CD4-positive, alpha-beta T cell treated with Interleukin-4 for 1 hour (primary cell): ENCODE measurements at regions not wholly inside any gene's neighbourhood (a gene's known extent, or its start where the extent isn't known, plus 50 kb on each side); places are given as distances from the start of the nearest gene placed in this dataset.
"Not testable (repeated sequence)": the region's sequence is repeated elsewhere in the genome, so short reads cannot be mapped to it uniquely, and the experiment has no call there.

Source experiments
- DNase-seq, 2 donors: peaks; one replicate each; pipeline ENCODE4 v3.0.0-alpha.2; 2020 to 2022

DNA sequence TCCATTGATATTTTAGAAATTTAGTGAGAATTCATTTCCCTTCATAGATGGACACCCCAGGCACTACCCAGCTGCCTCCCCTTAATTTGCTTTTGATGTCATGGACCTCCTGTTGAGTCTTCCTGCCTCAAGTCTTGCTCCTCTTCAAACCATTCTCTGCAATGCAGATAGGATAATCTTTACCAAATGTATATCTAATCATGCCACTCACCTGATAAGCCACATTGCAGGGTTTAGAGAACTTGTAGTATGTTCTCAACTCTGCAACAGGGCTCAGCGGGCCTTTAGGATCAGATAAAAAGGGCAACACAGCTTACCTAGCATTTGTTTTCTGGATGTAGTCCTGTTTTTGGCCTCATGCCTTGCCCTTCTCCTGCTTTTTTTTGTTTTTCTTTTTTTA is 234.5 kb downstream of the EMP1 start:
- no peak for DNase-seq

DNA sequence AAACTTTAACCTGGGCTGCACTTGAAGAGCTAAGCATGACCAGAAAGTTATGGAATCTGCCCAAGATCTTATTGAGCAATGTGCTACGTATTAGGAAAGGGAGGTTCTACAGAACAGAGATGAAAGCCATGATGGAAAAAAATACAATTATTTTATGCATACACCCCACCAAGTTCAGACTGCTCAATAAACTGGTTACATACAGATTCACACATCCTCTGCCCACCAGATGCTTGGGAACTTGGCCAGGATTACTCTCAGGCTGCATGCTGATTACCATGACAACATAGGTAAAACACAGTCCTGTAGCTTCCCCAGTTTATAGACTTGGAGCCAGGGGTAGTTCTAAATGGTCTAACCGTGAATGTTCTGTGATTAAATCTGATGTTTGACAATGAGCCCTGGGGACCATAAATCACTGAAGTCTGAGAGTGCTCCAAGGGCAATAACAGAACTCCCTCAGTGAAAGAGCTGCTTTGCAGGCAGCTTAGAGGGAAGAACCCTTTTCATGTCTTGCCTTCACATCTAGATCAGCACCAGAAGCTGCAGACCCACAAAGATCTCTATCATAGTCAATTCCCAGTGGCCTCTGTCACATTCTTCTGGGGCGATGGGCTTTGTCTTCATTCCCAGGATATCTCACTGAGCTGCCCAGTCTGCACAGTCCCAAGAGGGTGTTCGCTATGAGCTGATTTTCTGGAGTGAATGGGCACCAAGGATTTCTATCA is 232.2 kb downstream of the EMP1 start:
- DNase-seq, result no peak

DNA sequence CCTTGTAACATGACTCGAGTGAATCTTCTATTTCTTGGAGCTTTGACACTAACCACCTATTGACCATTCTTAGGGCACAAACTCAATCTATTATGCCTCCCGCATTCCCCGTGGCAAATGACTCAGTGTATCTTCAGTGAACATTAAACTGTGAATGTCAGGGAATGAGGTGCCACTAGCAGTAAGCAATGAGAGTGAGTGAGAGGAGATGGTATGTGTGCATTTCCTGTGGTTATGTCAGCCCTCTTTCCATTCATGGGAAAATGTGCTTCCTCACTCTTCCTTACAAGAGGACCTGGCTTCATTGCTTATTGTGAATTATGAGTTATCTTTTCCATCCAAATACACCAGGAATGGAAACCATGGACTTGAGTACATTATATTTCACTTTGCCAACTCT is 229.2 kb downstream of the EMP1 start:
- DNase-seq, result no peak

DNA sequence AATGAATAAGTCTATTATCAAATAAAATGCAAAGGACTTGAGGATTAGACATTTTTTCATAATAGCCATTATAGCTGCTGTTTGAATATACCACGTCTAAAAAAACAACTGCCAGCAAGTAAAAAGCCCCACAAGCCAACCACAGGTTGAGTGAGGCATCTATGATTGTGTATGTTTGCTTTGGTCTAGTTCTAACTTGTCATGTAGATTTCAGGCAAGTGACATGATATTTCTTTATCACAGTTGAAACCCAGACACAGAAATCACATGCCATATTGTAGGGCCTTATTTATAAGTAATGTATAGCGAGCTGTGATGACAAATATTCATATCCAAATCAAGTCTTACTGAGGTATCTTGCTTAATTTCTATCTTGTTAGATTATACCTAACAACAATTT is 225.8 kb downstream of the EMP1 start:
- no peak for DNase-seq

DNA sequence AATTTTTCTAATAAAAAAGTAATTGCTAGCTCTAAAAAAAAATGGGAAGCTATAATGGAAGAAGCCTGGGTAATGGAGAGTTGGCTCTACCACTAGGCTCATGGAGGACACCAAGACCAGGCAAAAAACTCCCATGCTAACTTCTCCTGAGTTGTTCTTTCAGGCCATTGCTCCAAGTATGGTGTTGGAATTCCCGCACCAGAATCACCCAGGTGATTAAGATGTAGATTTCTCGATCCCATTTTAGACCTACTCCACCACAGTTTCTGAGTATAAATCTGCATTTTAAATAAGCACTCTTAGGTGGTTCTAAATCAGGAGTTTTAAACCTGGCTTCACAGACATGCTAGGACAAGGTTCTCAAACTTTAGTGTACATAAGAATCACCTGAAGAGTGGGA is 221.0 kb downstream of the EMP1 start:
- DNase-seq, result no peak

DNA sequence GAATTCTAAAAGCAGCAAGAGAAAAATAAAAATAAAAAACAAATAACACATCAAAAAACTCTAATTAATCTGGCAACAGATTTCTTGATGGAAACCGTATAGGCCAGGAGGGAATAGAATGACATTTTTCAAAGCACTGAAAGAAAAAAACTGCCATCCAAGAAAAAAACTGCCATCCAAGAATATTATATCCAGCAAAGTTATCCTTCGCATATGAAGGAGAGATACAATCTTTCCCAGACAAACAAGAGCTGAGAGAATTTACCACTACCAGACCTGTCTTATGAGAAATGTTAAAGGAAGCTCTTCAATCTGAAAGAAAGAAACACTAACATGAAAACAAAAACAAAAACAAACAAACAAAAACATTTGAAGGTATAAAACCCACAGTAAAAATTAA is 214.8 kb downstream of the EMP1 start:
- DNase-seq, result no peak

DNA sequence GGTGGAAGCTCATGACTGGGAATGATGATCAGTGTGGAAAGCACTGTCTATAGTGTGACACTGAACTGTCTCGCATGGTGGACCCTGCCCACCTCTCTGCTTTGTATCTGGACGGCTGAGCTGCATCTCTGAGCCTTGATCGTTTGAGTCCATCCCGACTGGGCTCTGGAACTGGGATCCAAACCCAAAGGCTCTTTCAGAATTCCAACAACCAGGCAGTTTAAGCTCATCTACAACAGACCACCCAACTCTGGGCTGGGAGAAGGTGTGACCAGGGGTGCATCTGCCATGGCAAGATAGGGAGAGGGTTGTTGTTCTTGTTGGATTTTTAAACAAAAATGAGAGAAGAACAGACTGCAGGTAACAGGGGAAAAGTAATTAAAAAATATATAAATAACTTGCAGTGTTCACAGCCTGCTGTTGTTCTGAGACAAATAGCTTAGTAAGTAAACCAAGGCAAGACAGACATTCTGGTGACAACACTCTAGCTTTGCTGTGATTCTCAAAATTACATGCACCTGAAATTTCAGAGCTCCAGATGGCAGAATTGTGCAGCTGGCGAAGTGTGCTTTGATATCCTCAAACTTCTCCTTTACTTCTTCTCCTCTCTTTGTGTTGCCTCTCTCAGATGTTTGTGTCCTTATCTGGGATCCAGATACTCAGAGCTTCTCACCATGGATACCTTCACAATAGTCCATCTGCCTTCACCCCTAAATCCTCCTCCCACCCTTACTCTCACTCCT is 209.6 kb downstream of the EMP1 start:
- no peak for DNase-seq

DNA sequence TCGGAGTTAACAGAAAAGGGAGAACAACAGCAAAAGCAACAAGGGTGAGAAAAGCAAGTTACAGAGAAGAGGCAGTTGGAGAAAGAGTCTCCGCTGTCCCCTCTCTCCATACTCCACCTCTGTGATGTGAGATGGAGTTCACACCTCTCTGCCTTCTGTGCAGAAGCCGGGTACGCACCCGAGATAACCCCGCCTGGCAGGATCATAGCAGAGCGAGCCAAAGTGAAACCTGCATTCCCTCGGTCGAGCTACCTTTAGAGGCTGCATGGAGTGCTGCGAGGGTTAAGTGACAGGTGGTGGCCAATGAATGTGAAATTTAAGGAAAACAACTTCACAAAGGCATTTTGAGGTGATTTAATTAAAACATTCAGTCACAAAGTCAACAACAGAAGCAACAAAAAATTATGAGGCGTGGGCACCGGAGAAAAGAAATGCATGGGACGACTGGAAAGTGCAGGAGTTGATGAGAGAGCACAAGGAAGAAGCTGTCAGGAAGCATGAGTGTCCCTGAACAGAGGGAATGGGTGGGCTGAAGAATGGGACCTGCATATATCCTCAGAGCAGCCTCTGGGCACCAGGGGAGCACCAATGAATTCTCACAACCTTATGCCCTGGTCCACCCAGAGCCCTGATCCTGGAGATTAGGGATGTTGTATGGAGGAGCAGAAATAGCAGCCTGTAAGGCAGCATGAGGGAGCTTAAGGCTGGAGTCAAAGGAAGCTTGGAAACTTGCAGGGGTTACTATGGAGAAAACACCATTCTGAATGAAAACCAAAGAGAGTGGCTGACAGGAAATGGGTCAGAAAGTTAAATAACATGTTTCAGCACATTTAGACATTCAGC is 208.3 kb downstream of the EMP1 start:
- DNase-seq, result no peak

DNA sequence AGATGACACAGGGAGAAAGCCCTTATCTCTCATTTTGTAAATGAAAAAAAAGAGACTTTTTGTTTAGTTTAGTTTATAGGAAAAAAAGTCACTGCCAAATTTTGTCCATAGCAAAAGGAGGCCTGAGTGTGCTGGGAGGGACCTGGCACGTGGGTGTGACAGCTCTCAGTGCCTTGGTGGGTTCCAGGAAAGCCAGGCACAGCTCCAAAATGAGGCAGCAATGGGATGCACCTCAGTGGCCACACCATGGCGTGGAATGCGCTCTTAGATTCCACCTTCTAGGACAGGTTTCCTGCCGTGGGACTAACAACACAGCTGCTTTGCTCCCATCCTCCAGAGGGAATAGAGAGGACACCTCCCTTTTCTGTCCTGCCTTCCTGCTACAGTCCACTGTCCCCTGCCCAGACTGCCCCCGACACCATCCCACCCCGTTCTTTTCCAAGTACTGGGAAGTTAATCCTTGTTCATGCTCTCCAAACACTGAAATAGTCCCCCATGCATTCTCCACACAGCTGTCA is 207.6 kb downstream of the EMP1 start:
- DNase-seq, result no peak

DNA sequence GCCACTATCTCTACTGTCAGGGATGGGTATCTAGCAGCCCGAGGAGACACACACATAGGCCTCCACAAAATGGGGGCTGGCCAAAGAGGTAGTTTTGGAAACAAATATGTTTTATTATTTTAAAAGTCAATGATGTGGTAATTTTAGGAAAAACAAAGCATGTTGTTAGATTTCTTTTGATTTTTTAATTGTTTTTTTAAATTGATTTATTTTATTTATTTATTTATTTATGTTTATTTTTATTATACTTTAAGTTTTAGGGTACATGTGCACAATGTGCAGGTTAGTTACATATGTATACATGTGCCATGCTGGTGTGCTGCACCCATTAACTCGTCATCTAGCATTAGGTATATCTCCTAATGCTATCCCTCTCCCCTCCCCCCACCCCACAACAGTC is 194.8 kb downstream of the EMP1 start:
- not testable (repeated sequence) for DNase-seq

DNA sequence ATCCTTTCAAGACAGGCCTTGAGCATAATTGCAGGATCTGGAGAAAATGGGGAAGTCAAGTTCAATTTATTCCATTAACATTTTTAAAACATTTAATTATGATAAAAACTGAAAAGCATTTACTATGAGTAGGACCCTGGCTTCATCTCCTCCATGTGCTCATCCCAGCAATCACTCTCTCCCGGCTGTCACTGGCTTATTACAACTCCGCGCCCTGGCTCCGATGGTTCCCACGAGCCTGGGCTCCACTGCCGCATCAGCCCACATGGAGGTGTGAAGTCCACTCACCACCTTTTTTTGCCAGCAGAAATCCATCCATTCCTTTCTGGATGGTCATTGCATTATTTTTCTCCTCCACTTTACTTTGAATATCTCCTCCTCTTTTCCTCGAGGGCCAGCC is 194.4 kb downstream of the EMP1 start:
- no peak for DNase-seq

DNA sequence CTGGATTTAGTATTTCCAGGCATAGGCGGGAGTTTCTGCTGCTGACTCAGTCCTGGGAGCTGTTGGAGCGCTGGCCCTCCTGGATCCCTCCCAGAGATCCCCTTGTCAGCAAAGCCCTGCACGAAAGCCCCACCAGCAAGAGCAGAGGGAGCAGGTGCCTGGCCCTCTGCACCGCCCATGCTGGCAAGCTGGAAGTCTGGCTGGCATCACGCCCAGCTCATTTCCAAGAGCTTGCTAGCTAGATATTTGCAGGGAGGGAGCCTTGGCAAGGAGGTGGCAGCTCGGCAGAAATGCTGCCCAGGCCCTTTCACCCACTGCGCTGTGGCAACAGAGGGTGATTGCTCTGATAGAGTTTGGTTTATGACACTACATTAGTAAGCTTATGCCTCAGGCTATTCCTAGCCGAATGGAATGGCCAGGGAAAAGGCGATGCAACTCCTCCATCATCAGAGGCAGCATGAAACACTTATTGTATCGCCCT is 193.9 kb downstream of the EMP1 start:
- DNase-seq, result no peak

DNA sequence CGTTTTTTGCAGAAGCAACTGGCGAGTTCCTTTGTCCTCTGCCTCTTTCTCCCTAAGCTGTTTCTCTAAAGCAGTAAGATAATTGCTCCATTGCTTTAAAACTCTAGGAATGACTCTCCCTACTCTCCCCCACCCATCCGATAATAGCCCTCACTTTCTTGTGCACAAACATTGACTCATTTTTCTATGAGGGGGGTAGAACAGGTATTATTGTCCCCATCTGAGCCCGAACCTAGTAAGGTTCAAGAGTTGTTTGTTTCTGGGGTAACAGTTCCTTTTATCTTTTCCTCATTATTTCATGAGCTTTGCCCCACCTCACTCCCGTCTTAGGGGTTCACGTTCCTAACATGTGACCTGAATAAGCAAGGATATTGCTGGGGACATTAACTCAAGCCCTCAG is 190.6 kb downstream of the EMP1 start:
- no peak for DNase-seq

DNA sequence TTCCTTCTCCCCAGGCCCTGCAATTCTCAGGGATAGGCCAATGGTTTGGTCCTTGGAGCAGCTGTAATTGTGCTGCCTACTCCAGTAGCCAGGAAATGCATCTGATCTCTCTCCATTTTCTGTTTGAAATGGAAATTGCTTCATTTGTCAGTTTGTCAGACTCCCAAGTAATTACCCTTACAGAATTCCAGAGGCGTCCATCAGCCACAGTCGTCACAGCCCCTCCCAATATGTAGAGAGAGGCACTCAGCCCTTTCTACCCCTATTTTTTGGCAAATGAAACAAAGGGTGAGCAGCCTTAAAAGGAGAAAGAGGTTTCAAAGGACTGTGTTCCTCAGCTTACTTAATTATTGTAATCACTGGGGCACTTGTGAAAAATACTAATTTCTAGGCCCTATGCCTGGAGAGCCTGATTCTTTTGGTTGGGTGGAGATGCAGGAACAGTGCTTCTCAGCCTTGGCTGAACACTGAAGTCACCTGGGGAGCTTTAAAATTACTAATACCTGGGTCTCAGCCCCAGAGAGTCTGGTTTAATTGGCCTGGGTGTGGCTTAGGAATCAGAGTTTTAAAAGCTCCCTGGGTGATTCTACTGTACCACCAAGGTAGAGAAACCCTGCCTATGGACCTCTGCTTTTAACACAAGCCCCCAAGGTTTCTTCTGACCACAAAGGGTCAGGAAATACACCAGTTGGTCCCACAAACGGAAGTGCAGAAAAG is 190.0 kb downstream of the EMP1 start:
- DNase-seq, result no peak

DNA sequence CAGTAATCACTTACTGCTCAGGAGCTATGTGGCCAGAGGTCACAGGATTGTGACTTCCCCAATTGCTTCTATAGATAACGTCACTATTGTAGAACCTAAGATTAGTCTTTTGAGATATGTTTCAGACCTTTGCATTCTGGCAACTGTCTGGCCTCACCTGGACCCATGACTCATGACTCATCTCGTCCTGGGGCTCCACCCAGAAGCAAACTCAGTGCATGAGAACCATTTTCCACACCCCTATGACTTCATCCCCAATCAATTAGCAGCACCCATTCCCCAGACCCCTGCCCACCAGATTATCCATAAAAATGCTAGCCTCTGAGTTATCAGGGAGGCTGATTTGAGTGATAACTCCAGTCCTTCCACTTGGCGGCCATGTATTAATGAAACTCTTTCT is 186.9 kb downstream of the EMP1 start:
- no peak for DNase-seq

DNA sequence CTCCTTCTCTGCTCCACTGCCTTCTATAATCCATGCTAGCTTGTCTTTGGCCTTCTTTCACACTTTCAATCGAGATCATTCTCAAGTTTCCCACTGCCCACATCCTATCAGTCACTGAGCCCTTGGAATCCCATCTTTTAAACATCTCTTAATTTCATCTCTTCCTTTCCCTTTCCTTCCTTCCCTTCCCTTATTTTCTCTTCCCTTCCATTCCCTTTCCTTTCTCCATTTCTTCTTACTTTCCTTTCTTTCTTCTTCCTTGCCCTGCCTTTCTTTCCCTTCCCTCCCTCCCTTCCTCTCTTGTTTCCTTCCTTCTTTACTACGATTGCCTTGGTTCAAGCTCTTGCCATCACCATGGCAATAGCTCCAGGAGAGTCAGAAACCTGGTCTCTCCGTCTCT is 183.8 kb downstream of the EMP1 start:
- no peak for DNase-seq

DNA sequence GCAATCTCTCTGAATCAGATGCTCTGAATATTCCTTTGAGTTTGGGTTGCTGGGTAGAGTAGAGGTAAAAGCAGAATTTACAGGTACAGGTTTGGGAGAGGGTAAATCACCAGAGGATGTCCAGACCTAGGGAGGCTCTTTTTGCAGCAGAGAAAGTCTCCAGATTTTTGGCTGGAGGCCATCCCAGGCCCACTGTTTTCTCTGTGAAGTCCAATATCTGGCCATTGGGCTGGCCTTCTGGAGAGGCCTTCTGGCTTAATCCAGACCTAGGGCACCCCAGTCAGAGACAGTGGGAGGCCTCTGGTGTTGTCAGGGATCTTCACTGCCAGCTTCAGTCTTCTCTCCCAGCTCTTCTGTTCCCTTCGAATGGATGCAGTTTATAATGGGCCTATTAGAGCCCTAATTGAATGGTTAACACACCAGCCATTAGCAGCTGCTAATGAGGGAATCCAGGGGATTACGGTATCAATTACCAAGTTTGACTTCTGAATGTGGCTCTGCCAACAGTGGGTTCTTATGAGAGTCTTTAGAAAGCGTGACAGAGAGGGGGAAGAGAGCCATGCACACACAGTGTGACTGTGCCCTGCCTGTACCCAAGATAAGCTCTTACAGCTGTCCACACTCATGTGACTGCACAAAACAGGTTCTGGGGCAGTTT is 183.1 kb downstream of the EMP1 start:
- no peak for DNase-seq

DNA sequence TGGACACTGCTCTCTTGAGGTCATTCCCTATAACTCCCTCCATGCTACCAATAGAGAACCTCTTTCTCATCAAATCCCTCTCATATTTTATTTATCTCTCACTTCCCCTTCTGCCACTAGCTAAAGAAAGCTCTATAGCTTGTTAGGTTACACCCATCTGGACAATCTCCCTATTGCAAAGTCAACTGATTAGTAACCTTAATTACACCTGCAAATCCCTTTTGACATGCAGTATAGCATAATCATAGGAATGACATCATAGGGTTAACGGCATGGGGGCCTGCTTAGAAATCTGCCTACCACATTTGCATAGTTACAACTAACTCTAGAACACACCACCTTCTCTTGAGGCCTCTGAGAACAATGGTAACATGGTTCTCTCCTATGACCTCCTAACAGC is 181.2 kb downstream of the EMP1 start:
- no peak for DNase-seq

DNA sequence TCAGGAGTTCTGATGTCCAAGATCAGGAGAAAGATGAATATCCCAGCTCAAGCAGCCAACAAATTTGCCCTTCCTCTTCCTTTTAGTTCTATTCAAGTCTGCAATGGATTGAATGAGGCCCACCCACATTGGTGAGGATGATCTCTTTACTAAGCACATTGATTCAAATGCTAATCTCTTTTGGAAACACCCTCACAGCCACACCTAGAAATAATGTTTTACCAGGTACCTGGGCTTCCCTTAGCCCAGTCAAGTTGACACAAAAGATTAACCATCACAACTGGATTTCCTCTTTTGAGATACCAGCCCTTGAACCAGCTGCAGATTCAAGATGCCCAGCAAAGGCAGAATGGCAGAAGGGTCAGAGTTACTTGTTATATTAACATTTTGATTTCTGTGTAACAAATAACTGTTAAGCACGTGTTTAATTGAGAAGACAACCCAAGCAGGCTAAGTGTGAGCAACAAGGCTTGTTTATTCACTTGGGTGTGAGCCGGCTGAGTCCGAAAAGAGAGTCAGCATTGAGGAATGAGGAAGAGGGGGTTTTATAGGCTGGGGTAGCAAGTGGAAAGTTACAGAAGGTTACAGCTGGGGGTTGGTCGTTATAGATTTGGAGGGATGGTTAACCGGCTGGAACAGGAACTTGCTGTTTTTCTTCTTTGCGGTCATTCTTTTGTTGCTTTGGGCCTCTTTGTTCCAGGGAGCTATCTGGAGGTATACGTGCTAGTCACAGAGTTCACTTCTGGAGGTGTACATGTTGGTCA is 180.3 kb downstream of the EMP1 start:
- DNase-seq, result no peak

DNA sequence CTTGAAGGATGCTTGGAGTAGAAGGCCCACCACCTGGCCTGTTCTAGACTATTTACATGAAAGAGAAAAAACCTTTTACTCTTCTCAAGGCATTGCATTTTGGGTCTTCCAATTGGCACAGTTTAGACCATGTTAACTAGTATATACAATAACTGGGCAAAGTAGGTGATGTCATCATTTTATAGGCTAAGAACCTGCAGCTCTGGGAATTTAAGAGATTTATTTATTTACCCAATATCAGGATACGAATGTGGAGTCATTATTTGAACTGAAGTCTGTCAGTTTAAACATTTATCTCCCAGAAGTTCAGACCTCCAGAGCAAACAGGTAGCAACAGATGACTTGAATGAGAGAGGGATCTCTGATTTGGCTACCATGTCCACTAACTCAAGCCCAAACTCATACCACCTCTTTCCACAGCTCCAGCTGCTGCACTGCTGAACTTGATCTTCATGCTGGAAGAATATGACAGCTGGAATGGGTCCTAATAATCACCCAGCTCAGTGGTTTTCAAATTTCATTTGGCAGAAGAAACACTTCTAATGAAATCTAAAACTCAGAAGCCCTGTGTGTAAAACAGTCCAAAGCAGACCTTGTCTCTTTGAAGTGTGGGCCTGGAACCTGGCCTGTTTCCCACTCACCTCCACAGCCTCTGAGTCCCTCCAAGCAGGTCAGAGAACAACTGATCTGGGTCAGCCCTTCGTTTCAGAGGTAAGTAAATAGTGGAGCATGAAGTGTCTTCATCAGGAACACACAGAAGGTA is 179.2 kb downstream of the EMP1 start:
- no peak for DNase-seq

DNA sequence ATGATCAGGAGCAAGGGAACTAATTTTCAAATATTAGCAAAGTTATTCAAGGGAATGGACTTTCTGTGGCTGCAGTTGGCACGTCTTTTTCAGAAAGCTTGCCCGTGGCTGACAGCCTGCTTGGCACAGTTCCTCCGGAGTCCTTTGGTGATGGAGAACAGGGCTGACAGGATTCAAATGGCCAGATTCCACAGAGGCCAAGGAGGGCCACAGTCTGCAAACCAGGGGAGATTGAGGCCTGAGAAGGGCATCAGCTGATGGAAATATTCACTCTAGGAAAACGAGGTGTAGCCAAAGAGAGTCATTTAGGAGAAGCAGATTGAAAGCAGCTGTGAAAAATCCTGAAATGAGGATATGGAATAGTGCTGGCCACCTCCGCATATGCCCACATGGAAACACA is 178.3 kb downstream of the EMP1 start:
- DNase-seq, result no peak
